C4-2B (cell line): ENCODE measurements at regions not wholly inside any gene's neighbourhood (a gene's known extent, or its start where the extent isn't known, plus 50 kb on each side); places are given as distances from the start of the nearest gene placed in this dataset.

Experiments used
- ZFX ChIP-seq: fragments of 450-650 bp; IDR thresholded peaks from 2 replicates; pipeline ENCODE4 v1.6.1; 2017
- TF ChIP-seq, protein P1 (sequence below): fragments of 450-650 bp; conservative IDR thresholded peaks from 2 replicates; pipeline ENCODE4 v1.5.1; 2017; ENCODE audit warnings: mild to moderate bottlenecking

DNA sequence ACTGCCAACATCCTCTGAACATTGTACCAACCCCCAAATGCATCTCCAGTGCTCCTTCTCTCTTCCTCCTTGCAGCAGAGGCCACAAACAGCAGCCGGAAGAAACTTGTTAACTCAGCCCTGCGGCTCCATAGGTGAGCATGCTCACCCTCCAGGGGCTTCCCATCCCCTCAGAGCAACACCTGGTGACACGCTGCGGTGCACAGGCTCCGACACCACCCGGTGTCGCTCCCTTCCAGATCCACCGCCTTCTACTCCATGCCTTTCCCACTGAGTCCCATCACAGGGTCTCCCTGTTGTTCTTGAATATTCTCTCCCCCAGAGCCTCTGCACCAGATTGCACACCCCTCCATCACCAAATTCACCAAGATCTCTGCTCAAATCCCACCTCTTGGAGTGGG is 171.5 kb upstream of the FHL2 start:
- TF ChIP-seq, protein P1, sequence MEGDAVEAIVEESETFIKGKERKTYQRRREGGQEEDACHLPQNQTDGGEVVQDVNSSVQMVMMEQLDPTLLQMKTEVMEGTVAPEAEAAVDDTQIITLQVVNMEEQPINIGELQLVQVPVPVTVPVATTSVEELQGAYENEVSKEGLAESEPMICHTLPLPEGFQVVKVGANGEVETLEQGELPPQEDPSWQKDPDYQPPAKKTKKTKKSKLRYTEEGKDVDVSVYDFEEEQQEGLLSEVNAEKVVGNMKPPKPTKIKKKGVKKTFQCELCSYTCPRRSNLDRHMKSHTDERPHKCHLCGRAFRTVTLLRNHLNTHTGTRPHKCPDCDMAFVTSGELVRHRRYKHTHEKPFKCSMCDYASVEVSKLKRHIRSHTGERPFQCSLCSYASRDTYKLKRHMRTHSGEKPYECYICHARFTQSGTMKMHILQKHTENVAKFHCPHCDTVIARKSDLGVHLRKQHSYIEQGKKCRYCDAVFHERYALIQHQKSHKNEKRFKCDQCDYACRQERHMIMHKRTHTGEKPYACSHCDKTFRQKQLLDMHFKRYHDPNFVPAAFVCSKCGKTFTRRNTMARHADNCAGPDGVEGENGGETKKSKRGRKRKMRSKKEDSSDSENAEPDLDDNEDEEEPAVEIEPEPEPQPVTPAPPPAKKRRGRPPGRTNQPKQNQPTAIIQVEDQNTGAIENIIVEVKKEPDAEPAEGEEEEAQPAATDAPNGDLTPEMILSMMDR, result no peak
- no peak for TF ChIP-seq ZFX
